Endothelial cell (in vitro differentiated cells): ENCODE measurements at regions not wholly inside any gene's neighbourhood (a gene's known extent, or its start where the extent isn't known, plus 50 kb on each side); places are given as distances from the start of the nearest gene placed in this dataset.

Experiments used
- DNase-seq: peaks from one replicate; pipeline ENCODE4 v3.0.0; 2021; ENCODE audit warnings: low spot score
- H3K27ac Mint-ChIP-seq: one replicate; pipeline ENCODE4 v1.8.0; 2021; ENCODE audit warnings: mixed read lengths, inconsistent platforms; ENCODE audit not compliant: unreplicated experiment
- H3K27me3 Mint-ChIP-seq: one replicate; pipeline ENCODE4 v1.8.0; 2021; ENCODE audit warnings: mild to moderate bottlenecking, moderate library complexity, mixed read lengths, inconsistent platforms; ENCODE audit not compliant: unreplicated experiment
- H3K36me3 Mint-ChIP-seq: one replicate; pipeline ENCODE4 v1.8.0; 2021; ENCODE audit warnings: mild to moderate bottlenecking, low read depth, mixed read lengths, inconsistent platforms; ENCODE audit not compliant: unreplicated experiment
- H3K4me1 Mint-ChIP-seq: one replicate; pipeline ENCODE4 v1.8.0; 2021; ENCODE audit warnings: mild to moderate bottlenecking, mixed read lengths, inconsistent platforms; ENCODE audit not compliant: unreplicated experiment
- H3K4me3 Mint-ChIP-seq: one replicate; pipeline ENCODE4 v1.8.0; 2021; ENCODE audit warnings: mild to moderate bottlenecking, mixed read lengths, inconsistent platforms; ENCODE audit not compliant: unreplicated experiment
- H3K9me3 Mint-ChIP-seq: one replicate; pipeline ENCODE4 v1.8.0; 2021; ENCODE audit warnings: mixed read lengths, inconsistent platforms; ENCODE audit not compliant: unreplicated experiment
- TF ChIP-seq, protein P1 (sequence below): fragments of 200-600 bp; sonication (generic); IDR thresholded peaks from one replicate; pipeline ENCODE4 v1.5.0; 2021; ENCODE audit warnings: antibody characterized with exemption; ENCODE audit not compliant: unreplicated experiment

DNA sequence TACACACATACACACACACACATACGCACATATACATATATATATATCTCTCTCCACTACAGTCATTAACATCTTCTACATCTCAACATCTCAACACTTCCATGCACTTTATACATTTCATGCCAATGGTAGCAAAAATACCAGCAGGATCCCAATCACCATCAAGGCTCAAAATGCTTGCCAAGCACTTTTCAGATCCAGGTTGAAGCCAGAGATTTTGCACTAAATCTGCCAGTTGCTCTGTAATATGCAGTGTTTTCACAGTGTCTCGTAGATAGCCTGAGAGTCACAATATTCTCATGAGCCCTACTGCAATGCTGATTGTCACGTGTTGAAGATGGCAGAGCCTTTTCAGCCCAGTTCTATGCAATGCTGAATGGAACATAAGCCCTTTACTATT lies 1140.9 kb upstream of the C9orf72 start:
- DNase-seq: no peak
- no peaks in the 10 kb centered on the region for H3K9me3 Mint-ChIP-seq
- no peaks in the 10 kb centered on the region for H3K36me3 Mint-ChIP-seq
- H3K4me1 Mint-ChIP-seq: no peaks in the 10 kb centered on the region
- H3K27me3 Mint-ChIP-seq: no peaks in the 10 kb centered on the region
- TF ChIP-seq, protein P1, sequence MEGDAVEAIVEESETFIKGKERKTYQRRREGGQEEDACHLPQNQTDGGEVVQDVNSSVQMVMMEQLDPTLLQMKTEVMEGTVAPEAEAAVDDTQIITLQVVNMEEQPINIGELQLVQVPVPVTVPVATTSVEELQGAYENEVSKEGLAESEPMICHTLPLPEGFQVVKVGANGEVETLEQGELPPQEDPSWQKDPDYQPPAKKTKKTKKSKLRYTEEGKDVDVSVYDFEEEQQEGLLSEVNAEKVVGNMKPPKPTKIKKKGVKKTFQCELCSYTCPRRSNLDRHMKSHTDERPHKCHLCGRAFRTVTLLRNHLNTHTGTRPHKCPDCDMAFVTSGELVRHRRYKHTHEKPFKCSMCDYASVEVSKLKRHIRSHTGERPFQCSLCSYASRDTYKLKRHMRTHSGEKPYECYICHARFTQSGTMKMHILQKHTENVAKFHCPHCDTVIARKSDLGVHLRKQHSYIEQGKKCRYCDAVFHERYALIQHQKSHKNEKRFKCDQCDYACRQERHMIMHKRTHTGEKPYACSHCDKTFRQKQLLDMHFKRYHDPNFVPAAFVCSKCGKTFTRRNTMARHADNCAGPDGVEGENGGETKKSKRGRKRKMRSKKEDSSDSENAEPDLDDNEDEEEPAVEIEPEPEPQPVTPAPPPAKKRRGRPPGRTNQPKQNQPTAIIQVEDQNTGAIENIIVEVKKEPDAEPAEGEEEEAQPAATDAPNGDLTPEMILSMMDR: no peak
- H3K27ac Mint-ChIP-seq: no peak overlapping the region
- no peak overlapping the region for H3K4me3 Mint-ChIP-seq

DNA sequence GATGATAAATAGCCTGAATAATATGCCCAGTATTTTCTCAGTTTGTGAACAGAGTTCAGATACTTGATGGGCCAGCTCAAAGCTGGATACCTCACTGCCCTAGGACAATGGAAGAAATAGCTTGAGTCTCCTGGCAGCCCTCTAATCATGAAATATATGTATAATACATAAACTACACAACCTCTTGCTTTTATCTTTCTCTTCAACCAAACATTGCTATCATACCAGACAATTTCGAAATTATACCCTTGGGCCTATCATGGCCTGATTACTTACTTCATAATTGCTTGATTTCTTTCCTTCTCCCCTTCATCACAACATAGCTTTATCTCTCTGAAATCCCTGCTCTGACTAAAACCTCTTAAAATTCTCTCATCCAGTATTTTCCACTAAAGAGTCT lies 1144.9 kb upstream of the C9orf72 start:
- H3K4me3 Mint-ChIP-seq: no peak overlapping the region
- H3K4me1 Mint-ChIP-seq: no peaks in the 10 kb centered on the region
- no peak for DNase-seq
- TF ChIP-seq, protein P1: no peak
- H3K27me3 Mint-ChIP-seq: no peaks in the 10 kb centered on the region
- H3K9me3 Mint-ChIP-seq: no peaks in the 10 kb centered on the region
- no peak overlapping the region for H3K27ac Mint-ChIP-seq
- no peaks in the 10 kb centered on the region for H3K36me3 Mint-ChIP-seq

DNA sequence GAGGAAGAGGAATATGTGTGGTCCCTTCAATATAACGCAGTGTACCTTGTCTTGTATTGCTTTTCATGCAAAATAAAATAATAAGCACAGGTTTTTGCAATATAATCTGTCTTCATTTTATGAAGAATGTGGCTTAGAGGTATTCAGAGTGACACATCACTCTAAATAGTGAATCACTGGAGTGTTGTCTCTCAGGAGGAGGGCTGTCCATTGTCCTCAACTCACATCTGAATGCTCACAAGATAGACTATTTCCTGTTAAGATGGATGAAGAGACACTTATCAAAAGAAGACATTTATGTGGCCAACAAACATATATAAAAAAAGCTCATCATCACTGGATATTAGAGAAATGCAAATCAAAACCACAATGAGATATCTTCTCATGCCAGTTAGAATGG lies 1147.5 kb upstream of the C9orf72 start:
- Mint-ChIP-seq H3K27me3 (no peaks in the 10 kb centered on the region), H3K27ac (no peak overlapping the region), H3K9me3 (no peaks in the 10 kb centered on the region), H3K4me1 (no peaks in the 10 kb centered on the region), H3K4me3 (no peak overlapping the region), H3K36me3 (no peaks in the 10 kb centered on the region)
- TF ChIP-seq, protein P1: no peak
- no peak for DNase-seq

DNA sequence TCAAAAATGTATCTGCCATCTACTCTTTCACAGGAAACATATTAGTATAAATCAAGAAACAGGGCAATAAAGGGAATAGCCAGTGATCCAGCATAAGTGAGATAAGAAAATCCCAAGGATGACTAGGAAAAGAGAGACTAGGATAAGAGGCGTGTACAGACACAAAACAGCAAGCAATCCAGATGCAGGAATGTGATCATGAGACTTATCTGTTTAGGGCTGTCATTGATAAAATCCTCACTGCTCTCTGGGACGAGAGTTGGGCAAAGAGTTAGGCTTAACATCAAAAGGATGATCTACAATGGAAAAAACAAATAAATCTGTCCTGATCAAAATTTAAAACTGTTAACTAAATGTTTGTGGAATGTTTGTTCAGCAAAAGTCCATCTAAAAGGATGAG lies 1156.8 kb upstream of the C9orf72 start:
- Mint-ChIP-seq H3K36me3 (no peaks in the 10 kb centered on the region), H3K9me3 (no peaks in the 10 kb centered on the region), H3K27ac (no peak overlapping the region), H3K4me3 (no peak overlapping the region), H3K4me1 (no peaks in the 10 kb centered on the region), H3K27me3 (peaks cover 2% of the 10 kb centered on the region)
- TF ChIP-seq, protein P1: no peak
- DNase-seq: no peak

DNA sequence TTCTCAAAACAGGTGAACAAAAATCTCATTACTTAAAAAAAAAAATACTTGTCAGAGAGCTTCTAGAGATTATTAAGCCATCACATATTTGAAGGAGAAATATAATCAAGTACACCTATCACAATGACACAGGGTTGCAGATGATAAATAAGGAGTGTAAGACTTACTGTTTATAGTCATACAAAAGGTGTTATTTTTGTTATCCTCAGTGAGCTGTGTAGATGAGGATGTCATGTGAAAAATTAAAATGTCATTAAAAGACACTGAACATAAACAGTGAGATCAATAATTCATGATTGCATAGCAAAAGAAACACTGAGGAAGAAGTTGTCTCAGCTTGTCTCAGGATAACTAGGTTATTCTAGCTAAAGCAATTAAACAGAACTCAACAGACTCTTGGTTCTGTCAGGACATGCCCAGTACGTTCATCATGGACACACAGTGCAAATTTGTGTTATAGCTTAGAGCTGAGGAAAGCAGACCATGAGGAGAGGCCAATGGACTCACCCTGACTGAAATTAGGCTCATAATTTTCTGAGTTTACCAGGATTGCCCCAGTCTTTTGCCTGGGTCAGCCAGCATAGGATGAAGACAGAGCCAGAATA lies 1162.6 kb upstream of the C9orf72 start:
- DNase-seq: no peak
- H3K4me1 Mint-ChIP-seq: no peaks in the 10 kb centered on the region
- TF ChIP-seq, protein P1: no peak
- H3K36me3 Mint-ChIP-seq: no peaks in the 10 kb centered on the region
- H3K9me3 Mint-ChIP-seq: no peaks in the 10 kb centered on the region
- H3K4me3 Mint-ChIP-seq: no peak overlapping the region
- no peak overlapping the region for H3K27ac Mint-ChIP-seq
- H3K27me3 Mint-ChIP-seq: peaks cover 2% of the 10 kb centered on the region
